GM21515 (cell line): ENCODE measurements at regions not wholly inside any gene's neighbourhood (a gene's known extent, or its start where the extent isn't known, plus 50 kb on each side); places are given as distances from the start of the nearest gene placed in this dataset.
"Not testable (repeated sequence)": the region's sequence is repeated elsewhere in the genome, so short reads cannot be mapped to it uniquely, and the experiment has no call there.

Source experiments
- ATAC-seq: cut with Tn5 transposase; IDR thresholded peaks from one replicate; pipeline ENCODE4 v1.9.1; 2021; ENCODE audit not compliant: unreplicated experiment

GRCh38 chr6:103496588-103496987, 1363.1 kb downstream of the HACE1 start:
- ATAC-seq = not testable (repeated sequence)

DNA sequence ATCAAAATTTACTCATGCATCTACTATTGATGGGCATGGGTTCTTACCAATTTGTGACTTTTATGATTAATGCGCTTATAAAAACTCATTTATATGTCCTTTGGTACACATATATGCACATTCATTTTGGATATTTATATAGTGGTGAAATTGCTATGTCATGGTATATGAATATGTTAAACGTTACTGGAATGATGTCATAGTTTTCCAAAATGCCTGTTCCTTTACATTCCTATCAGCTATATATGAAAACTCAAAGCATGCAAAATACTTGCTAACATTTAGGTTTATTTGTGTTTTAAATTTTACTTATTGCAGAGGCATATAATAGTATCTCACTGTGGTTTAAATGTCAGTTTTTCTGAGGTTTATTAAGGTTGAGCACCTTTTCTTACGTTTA, 1403.1 kb downstream of the HACE1 start:
- ATAC-seq = no peak

DNA sequence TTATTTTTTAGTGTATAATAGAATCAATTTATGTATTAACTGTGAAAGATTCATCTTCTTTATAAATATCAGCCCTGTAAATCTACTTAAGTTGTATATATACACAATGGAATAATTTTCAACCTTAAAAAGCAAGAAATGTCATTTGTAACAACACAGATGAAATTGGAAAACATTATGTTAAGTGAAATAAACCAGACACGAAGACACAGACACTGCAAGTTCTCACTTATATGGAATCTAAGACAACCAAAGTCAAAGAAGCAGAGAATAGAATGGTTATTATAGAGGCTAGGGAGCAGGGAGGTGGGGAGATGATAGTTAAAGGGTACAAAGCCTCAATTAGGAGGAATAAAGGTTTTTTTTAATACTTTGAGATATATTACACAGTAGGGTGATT, 1404.4 kb downstream of the HACE1 start:
- ATAC-seq = no peak

DNA sequence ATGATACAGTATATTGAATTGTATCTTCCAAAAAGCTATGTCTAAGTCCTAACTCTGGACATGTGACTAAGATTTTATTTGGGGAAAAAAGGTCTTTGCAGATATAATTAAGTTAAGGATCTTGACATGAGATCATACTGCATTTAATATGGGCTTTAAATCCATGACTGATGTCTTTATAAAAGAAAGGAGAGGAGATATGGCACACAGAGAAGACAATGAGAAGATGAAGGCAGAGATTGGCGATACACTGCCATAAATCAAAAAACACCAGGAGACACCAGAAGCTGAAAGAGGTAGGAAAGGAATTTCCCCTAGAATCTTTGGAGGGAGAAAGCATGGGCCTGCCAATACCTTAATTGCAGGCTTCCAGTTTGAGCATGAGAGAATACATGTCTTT, 1450.2 kb downstream of the HACE1 start:
- no peak for ATAC-seq

- no peak for ATAC-seq
Measured at GRCh38 chr6:103405321-103405720, 1454.4 kb downstream of the HACE1 start.

DNA sequence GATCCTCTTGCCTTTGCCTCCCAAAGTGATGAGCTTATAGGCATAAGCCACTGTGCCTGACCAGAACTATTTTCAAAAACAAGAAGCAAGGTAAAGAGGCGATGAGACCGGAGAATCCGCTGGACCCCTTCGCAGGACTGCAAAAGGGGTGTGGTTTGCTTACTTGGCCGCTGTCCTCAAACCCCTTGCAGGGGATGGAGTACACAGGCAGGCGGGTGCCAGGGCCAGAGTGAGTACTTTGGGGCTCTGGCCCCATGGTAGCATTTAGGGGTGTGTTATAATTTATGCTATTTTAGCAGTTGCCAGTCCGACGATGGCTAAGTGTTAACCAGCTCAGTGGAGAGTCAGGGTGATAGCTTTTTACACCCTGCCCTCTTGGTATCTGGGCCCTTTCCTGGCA, 1454.9 kb downstream of the HACE1 start:
- ATAC-seq = no peak

GRCh38 chr6:103396768-103397167, 1463.0 kb downstream of the HACE1 start:
- no peak for ATAC-seq

DNA sequence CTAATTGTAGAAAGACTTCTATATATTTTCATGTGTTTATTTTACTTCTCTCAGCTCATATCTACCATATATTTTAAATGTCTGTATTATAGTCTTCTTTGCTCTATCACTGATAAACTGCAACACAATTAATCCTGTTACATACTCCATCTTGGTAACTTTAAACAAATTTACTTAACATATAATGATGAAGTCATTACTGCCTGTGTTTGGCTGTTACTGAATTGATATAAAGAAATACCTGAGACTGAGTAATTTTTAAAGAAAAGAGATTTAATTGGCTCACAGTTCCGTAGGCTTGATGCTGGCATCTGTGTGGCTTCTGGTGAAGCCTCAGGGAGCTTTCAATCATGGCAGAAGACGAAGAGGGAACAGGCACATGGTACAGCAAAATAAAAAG, 1480.4 kb downstream of the HACE1 start:
- ATAC-seq = no peak

GRCh38 chr6:103367212-103367611, 1492.5 kb downstream of the HACE1 start:
- ATAC-seq = no peak

DNA sequence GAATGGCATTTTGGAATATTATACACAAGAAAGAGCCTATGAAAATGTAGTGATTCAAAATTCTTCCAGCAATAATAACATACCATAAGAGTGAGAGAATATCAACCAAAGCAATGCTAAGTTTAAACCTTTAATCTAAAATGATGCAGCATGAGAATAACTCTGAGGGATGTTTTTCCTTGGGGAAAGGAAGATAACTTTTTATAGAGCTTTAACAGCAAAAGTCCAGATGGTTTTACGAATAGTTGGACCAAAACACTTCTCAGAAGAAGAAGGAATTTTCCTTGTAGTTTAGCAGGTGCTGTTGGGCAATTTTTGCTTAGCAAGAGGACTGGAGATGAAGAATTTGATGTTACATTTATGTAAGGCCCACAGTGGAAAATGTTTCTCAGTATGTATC, 1503.2 kb downstream of the HACE1 start:
- no peak for ATAC-seq

DNA sequence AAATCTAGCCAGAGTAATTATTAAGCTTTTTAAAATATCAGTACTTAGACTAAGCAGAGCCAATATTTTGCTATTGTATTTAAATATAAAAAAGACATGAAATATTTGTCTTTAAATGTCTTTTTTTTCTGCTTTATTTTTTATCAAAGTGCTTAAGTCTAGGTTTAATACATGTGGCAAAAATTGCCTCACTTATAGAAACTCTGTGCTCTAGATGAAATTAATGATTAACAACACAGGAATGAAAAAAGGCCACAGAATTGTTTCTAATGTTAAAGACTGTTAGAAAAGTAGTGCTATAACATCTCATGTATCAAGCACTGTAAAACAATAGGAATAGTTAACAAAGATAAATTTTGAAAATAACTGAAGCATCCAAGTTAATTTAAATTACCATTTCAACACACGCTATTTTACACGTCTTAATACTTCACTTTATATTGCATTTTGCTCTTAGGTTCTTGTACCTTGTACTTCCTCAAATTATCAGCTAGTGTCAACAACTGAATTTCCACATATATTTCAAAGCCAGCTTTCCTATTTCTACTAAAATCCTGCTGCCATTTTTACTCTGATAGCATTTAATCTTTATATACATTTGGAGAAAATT, 1515.1 kb downstream of the HACE1 start:
- no peak for ATAC-seq

- no peak for ATAC-seq
Measured at GRCh38 chr6:103335412-103335811, 1524.3 kb downstream of the HACE1 start.

GRCh38 chr6:103326760-103327757, 1532.7 kb downstream of the HACE1 start:
- ATAC-seq = no peak

- ATAC-seq = no peak
Measured at GRCh38 chr6:103313432-103313831, 1546.3 kb downstream of the HACE1 start.

DNA sequence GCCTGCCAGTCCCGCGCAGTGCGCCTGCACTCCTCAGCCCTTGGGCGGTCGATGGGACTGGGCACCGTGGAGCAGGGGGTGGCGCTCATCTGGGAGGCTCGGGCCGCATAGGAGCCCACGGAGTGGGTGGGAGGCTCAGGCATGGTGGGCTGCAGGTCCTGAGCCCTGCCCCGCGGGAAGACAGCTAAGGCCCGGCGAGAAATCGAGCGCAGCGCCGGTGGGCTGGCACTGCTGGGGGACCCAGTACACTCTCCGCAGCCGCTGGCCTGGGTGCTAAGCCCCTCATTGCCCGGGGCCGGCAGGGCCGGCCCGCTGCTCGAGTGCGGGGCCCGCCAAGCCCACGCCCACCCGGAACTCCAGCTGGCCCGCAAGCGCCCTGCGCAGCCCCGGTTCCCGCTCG, 1565.3 kb downstream of the HACE1 start:
- ATAC-seq = not testable (repeated sequence)

- ATAC-seq = no peak
Measured at GRCh38 chr6:103284835-103285234, 1574.9 kb downstream of the HACE1 start.

DNA sequence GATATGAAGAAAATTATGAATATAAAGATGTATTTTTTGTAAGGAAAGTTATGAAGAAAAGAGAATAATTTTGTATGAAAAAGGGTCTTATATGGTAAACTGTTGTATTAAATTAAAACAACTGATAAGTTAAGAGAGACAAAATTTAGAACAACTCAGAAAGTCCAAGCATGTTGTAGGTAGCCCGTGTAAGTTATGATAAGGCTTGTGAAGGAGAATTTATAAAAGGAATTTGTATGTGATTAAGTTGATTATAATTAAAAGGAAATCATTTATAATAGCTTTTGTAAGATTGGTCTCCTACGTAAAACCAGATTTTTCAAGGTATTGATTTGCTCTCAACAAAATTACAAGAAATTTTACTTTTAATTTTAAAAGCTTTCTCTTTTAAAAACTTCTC, 1579.3 kb downstream of the HACE1 start:
- ATAC-seq = no peak

DNA sequence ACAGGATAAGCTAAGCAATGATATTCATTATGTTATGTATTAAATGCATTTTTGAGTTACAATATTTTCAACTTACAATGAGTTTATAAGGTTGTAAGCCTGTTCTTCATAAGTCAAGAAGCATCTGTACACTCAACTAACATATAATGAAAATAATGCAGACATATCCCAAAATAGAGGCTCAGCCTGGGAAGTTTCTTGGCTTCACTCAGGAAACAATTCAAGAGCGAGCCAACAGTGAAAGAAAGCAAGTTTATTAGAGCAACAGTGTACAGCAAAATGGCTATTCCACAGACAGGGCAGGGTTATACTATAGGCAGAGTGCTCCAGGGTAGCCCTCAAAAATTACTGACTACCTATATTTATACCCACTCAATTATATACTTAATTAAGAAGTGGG, 1581.8 kb downstream of the HACE1 start:
- no peak for ATAC-seq

DNA sequence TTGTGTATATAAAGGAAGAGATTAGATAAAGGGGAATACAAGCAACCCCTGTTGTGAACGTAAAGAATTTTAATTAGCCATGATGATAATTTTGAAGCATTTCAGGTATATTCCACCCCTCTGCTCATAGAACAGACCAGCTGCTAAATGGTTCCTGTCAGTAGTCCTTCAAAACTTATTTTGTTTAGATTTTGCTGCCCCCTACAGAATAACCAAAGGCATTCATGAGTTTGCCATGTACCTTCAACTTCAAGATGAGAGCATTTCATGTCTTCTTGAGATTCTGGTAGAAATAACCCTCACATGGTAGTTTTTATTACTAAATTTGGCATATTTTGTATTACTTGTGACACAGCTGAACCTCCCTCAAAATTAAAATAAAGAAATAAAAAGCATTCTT, 1586.7 kb downstream of the HACE1 start:
- ATAC-seq = no peak

DNA sequence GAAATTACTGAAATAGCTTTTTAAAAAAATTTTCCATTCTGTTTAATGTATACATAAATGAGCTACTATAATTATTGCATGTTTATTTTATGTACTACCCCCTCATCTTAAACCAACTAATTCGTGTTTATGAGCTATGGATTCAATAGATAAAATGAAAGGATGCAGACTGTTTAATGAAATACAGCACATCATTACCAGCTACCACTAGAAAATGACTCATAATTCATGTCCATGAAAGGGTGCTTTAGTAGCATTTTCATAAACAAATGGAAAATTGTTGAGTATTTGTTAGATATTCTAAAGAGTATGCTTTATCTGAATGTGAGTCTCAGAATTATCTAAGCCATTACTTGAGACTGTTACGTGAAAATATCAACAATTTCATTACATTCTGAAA, 1590.1 kb downstream of the HACE1 start:
- no peak for ATAC-seq

GRCh38 chr6:103268335-103268734, 1591.4 kb downstream of the HACE1 start:
- ATAC-seq = no peak

DNA sequence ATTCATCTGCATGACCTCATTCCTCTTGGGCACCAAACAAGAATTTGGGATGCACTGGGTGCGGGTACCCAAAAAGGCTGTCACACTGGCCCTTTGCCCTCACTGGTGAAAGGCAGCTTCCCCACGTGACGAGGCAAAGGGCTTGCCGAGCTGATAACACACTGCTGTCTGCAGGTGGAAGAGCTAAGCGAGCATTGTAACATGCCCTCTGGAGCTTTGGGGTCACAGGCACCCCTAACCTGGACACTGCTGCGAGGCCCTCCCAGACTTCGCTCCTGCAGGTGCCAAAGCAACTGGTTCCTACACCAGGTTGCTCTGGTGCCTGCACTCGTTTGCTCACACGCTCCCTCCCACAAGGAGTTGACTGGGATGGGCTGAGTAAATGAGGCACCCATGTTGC, 1595.7 kb downstream of the HACE1 start:
- no peak for ATAC-seq
